ENCODE measurements at regions not wholly inside any gene's neighbourhood (a gene's known extent, or its start where the extent isn't known, plus 50 kb on each side); places are given as distances from the start of the nearest gene placed in this dataset.

DNA sequence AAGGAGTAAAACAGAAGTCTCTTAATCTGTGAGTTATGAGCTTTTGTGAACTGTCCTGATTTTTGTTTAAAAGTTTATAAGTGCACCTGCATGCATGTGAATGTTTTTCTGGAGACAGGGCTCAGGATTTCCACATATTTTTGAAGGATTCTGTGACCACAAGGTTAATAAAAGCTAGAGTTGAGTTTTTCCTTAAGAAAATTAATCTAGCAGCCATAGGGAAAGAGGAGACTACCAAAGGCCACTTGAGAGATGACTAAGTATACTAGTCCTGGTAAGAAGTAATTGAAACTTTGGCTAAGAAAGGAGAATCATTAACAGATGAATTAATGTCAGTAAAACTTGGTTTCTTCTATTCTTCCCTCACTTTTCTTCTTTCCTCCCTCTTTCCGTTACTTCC lies 176.8 kb upstream of the EPHA3 start:
- WGBS (ENCODE audit: missing lambda C conversion rate): 5% methylated on average over 1 of the region's 1 CpG

DNA sequence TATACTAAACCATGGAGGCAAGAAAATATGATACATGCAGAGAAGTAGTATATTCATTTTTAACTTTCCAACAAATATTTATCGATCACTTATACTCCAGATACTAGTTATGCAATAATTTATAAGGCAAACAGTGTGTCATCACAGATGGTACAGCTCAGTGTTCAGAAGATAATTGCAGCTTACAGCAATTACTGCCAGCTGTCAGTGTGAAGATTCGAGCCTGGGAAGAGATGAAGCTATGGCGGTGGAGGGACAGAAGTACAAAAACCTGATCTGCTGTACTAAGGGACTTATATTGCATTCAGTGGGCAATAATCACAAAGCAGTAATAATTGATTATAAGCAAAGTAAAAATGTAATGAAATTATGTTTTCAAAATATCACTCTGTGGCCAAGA lies 170.6 kb upstream of the EPHA3 start:
- ChIA-PET CTCF (no interaction called here), POLR2A (no interaction called here)
- Histone ChIP-seq H3K27ac (no peak overlapping the region), H3K4me3 (no peak overlapping the region), H3K4me1 (no peaks in the 10 kb centered on the region), H3K4me2 (no peak overlapping the region), H3K9me3 (no peaks in the 10 kb centered on the region)
- DNase-seq (ENCODE audit: low read depth in 1 of 2, low spot score in 1 of 2) (no peak), ATAC-seq (no peak), FAIRE-seq (no peak)
- WGBS (ENCODE audit: missing lambda C conversion rate): 0% methylated on average over 3 of the region's 3 CpGs
- TF ChIP-seq EP300 (IDR thresholded peaks at IDR 0.05) (no peak), CBX2 (IDR thresholded peaks at IDR 0.05; ENCODE audit: borderline replicate concordance, low read depth) (no peak), ZFP36 (IDR thresholded peaks at IDR 0.05; ENCODE audit: borderline replicate concordance, partially characterized antibody) (no peak), HOXA7 (CRISPR knock-in tag; IDR thresholded peaks at IDR 0.05) (no peak), JUN (IDR thresholded peaks at IDR 0.05) (no peak), RAD21 (conservative IDR thresholded peaks at IDR 0.05 in 1 of 2, IDR thresholded peaks at IDR 0.05 in 1 of 2) (no peak), ELK1 (IDR thresholded peaks at IDR 0.05; ENCODE audit: low read depth, low read length) (no peak)
- TF ChIP-seq, protein P1, sequence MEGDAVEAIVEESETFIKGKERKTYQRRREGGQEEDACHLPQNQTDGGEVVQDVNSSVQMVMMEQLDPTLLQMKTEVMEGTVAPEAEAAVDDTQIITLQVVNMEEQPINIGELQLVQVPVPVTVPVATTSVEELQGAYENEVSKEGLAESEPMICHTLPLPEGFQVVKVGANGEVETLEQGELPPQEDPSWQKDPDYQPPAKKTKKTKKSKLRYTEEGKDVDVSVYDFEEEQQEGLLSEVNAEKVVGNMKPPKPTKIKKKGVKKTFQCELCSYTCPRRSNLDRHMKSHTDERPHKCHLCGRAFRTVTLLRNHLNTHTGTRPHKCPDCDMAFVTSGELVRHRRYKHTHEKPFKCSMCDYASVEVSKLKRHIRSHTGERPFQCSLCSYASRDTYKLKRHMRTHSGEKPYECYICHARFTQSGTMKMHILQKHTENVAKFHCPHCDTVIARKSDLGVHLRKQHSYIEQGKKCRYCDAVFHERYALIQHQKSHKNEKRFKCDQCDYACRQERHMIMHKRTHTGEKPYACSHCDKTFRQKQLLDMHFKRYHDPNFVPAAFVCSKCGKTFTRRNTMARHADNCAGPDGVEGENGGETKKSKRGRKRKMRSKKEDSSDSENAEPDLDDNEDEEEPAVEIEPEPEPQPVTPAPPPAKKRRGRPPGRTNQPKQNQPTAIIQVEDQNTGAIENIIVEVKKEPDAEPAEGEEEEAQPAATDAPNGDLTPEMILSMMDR (IDR thresholded peaks at IDR 0.05): no peak
- TF ChIP-seq, protein P2, sequence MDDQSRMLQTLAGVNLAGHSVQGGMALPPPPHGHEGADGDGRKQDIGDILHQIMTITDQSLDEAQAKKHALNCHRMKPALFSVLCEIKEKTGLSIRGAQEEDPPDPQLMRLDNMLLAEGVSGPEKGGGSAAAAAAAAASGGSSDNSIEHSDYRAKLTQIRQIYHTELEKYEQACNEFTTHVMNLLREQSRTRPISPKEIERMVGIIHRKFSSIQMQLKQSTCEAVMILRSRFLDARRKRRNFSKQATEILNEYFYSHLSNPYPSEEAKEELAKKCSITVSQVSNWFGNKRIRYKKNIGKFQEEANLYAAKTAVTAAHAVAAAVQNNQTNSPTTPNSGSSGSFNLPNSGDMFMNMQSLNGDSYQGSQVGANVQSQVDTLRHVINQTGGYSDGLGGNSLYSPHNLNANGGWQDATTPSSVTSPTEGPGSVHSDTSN (IDR thresholded peaks at IDR 0.05): no peak
- TF ChIP-seq, protein P3, sequence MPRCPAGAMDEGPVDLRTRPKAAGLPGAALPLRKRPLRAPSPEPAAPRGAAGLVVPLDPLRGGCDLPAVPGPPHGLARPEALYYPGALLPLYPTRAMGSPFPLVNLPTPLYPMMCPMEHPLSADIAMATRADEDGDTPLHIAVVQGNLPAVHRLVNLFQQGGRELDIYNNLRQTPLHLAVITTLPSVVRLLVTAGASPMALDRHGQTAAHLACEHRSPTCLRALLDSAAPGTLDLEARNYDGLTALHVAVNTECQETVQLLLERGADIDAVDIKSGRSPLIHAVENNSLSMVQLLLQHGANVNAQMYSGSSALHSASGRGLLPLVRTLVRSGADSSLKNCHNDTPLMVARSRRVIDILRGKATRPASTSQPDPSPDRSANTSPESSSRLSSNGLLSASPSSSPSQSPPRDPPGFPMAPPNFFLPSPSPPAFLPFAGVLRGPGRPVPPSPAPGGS (IDR thresholded peaks at IDR 0.05): no peak

More for the DNA sequence above, 176.8 kb upstream of the EPHA3 start:
- FAIRE-seq (no peak), DNase-seq (ENCODE audit: low read depth in 1 of 2, low spot score in 1 of 2) (no peak), ATAC-seq (no peak)
- no peak overlapping the region for H3K4me3 ChIP-seq
- TF ChIP-seq HOXB5 (CRISPR knock-in tag; IDR thresholded peaks at IDR 0.05): no peak
- no peak for TF ChIP-seq SMC3 (IDR thresholded peaks at IDR 0.05)
- TF ChIP-seq REST (IDR thresholded peaks at IDR 0.05): no peak
- no peak for TF ChIP-seq HOXA7 (CRISPR knock-in tag; IDR thresholded peaks at IDR 0.05)
- no peak for TF ChIP-seq NFE2L2 (conservative IDR thresholded peaks at IDR 0.05; ENCODE audit: low read length)
- no peak for TF ChIP-seq MAFK (IDR thresholded peaks at IDR 0.05; ENCODE audit: partially characterized antibody)
- TF ChIP-seq ELK1 (IDR thresholded peaks at IDR 0.05; ENCODE audit: low read depth, low read length): no peak
- ChIA-PET CTCF (no interaction called here), POLR2A (no interaction called here)
- no peaks in the 10 kb centered on the region for H3K9me3 ChIP-seq
- no peak overlapping the region for H3K4me2 ChIP-seq
- H3K27ac ChIP-seq: no peak overlapping the region
- no peaks in the 10 kb centered on the region for H3K4me1 ChIP-seq
